Spleen (tissue), 11 donors: ENCODE measurements at regions not wholly inside any gene's neighbourhood (a gene's known extent, or its start where the extent isn't known, plus 50 kb on each side); places are given as distances from the start of the nearest gene placed in this dataset.

Experiments used
- DNase-seq: peaks from one replicate; pipeline ENCODE4 v3.0.0-alpha.2; 2020
- H3K27ac ChIP-seq, 8 donors: fragments of 200-600 bp; sonication (generic) in 7 of 8; 1 replicate in 4 of 8; 2 replicates in 4 of 8; pipeline versions ENCODE4 v1.5.0 to v1.8.0; 2016 to 2021; ENCODE audit warnings: inconsistent platforms in 4 of 8, mild to moderate bottlenecking in 4 of 8, moderate library complexity in 1 of 8
- H3K27me3 ChIP-seq, 7 donors: fragments of 200-600 bp; sonication (generic) in 6 of 7; replicated peaks in 1 of 7; 1 replicate in 4 of 7; 2 replicates in 3 of 7; pipeline versions ENCODE4 v1.5.0 to v1.8.0; 2016 to 2021; ENCODE audit warnings: inconsistent platforms in 3 of 7, mild to moderate bottlenecking in 1 of 7
- H3K36me3 ChIP-seq, 6 donors: fragments of 200-600 bp; sonication (generic) in 5 of 6; 1 replicate in 4 of 6; 2 replicates in 2 of 6; pipeline versions ENCODE4 v1.5.0 to v1.8.0; 2016 to 2021; ENCODE audit warnings: inconsistent platforms in 2 of 6
- H3K4me1 ChIP-seq, 6 donors: fragments of 200-600 bp; sonication (generic) in 5 of 6; 1 replicate in 3 of 6; 2 replicates in 3 of 6; pipeline versions ENCODE4 v1.5.0 to v1.8.0; 2016 to 2021; ENCODE audit warnings: inconsistent platforms in 3 of 6
- H3K4me3 ChIP-seq, 8 donors: fragments of 200-600 bp; sonication (generic) in 7 of 8; 1 replicate in 4 of 8; 2 replicates in 4 of 8; pipeline versions ENCODE4 v1.5.0 to v1.8.0; 2016 to 2021; ENCODE audit warnings: inconsistent platforms in 4 of 8, mild to moderate bottlenecking in 4 of 8, moderate library complexity in 2 of 8
- H3K9me3 ChIP-seq, 8 donors: fragments of 200-600 bp; sonication (generic) in 7 of 8; 1 replicate in 4 of 8; 2 replicates in 4 of 8; pipeline versions ENCODE4 v1.5.0 to v1.8.0; 2016 to 2021; ENCODE audit warnings: inconsistent platforms in 4 of 8
- POLR2A ChIP-seq, 3 donors: fragments of 450-650 bp; IDR thresholded peaks; one replicate each; pipeline ENCODE4 v1.5.1; 2017; ENCODE audit warnings: antibody characterized with exemption in 3 of 3, mild to moderate bottlenecking in 1 of 3
- POLR2AphosphoS5 ChIP-seq, 3 donors: sonication (generic); formaldehyde crosslinking; IDR thresholded peaks; one replicate each; pipeline ENCODE4 v1.5.1; 2017; ENCODE audit warnings: antibody characterized with exemption in 3 of 3
- WGBS, 5 donors: extraction: QIAGEN DNeasy Blood & Tissue Kit in 3 of 5; methylation state at CpG; one replicate each; pipeline versions ENCODE4 v1.1.5 to v1.1.7; 2013 to 2018; 5-methylcytosine and 5-hydroxymethylcytosine counted together
- intact Hi-C: fragments of 100-400 bp; cut with DNase I; formaldehyde crosslinking; loops from one replicate; pipeline ENCODE4 v1.15.0; 2023; ENCODE audit warnings: low total_unique reads
- TF ChIP-seq, protein P1 (sequence below), 11 experiments: fragments of 200-600 bp in 7 of 11; fragments of 450-650 bp in 4 of 11; sonication (generic) in 4 of 11; IDR thresholded peaks in 8 of 11; conservative IDR thresholded peaks in 3 of 11; 1 replicate in 7 of 11; 2 replicates in 4 of 11; pipeline versions ENCODE4 v1.4.0 to v1.8.0; 2016 to 2021; ENCODE audit warnings: antibody characterized with exemption in 11 of 11, inconsistent platforms in 4 of 11, mild to moderate bottlenecking in 1 of 11
- donor health status: healthy with polysubstance abuse.
- donor health status: DM: no; HTN: no; CAD: no; lungs with moderate emphysema.
- donor health status: DM: no; HTN: no; CAD: no.
- donor health status: Bipolar disorder and iron deficiency.
- donor health status: healthy.
- donor health status: DM: no; HTN: no; CAD: no.
- donor health status: DM: yes; HTN: yes; CAD: no.

DNA sequence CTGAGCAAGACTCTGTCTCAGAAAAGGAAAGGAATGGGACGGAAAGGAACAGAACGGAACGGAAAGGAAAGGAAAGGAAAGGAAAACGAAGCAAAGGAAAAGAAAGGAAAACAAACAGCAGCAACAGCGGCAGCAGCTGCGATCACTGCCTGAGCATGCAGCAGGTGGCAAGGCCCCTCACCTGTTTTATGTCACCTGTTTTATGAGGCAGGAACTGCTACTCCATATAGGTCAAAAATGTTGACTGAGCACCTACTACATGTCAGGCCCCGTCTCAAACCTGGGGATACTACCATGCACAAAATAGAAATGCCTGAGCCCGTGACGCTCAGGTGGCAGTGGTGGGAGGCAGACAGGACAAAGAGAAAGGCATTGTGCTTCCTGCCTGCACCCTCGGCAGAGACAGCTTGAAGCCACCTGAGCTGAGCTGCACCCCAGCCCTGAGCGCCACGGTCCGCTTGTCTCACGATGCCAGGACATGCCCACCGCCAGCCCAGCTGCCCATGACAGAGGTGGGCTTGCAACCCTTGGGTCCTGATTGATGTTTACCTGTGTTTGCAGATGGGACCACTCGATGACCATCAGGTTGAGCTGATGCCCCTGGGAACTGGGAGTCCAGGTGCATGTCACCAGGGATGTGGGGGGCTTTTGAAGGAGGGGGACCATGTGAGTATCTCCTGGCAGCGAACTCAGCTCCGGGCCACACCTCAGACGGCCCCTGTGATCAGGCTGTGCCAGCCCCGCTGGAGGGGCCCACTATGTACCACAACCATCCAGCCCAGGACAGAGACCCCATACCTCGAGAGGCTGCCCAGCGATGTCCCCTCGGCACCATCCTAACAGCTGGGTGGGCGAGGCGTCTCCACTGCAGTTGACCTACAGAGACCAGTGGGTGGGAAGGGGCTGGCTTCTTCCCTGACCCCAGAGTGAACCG is 77.4 kb downstream of the RMI2 start:
- peaks cover 0 to 14% (median 4%) of the 10 kb centered on the region in 6 donors for H3K4me1 ChIP-seq
- H3K9me3 ChIP-seq, result no peaks in the 10 kb centered on the region
- intact Hi-C loops, result no loop called here
- 72 to 83% (median 76%) methylated on average over 18 to 26 of the region's 26 CpGs for WGBS, 5 donors
- H3K27ac ChIP-seq, result no peak overlapping the region
- no peak overlapping the region for H3K4me3 ChIP-seq
- H3K36me3 ChIP-seq, result peaks cover 0 to 11% (median 0%) of the 10 kb centered on the region in 6 donors
- DNase-seq, result no peak
- peaks cover 0 to 13% (median 0%) of the 10 kb centered on the region in 7 donors for H3K27me3 ChIP-seq
- TF ChIP-seq POLR2A (IDR thresholded peaks at IDR 0.05) (no peak), POLR2AphosphoS5 (IDR thresholded peaks at IDR 0.05) (peak in 1 of 3 donors; percentile 23)
- TF ChIP-seq, protein P1, sequence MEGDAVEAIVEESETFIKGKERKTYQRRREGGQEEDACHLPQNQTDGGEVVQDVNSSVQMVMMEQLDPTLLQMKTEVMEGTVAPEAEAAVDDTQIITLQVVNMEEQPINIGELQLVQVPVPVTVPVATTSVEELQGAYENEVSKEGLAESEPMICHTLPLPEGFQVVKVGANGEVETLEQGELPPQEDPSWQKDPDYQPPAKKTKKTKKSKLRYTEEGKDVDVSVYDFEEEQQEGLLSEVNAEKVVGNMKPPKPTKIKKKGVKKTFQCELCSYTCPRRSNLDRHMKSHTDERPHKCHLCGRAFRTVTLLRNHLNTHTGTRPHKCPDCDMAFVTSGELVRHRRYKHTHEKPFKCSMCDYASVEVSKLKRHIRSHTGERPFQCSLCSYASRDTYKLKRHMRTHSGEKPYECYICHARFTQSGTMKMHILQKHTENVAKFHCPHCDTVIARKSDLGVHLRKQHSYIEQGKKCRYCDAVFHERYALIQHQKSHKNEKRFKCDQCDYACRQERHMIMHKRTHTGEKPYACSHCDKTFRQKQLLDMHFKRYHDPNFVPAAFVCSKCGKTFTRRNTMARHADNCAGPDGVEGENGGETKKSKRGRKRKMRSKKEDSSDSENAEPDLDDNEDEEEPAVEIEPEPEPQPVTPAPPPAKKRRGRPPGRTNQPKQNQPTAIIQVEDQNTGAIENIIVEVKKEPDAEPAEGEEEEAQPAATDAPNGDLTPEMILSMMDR (IDR thresholded peaks at IDR 0.05 in 8 of 11, conservative IDR thresholded peaks at IDR 0.05 in 3 of 11), result no peak

DNA sequence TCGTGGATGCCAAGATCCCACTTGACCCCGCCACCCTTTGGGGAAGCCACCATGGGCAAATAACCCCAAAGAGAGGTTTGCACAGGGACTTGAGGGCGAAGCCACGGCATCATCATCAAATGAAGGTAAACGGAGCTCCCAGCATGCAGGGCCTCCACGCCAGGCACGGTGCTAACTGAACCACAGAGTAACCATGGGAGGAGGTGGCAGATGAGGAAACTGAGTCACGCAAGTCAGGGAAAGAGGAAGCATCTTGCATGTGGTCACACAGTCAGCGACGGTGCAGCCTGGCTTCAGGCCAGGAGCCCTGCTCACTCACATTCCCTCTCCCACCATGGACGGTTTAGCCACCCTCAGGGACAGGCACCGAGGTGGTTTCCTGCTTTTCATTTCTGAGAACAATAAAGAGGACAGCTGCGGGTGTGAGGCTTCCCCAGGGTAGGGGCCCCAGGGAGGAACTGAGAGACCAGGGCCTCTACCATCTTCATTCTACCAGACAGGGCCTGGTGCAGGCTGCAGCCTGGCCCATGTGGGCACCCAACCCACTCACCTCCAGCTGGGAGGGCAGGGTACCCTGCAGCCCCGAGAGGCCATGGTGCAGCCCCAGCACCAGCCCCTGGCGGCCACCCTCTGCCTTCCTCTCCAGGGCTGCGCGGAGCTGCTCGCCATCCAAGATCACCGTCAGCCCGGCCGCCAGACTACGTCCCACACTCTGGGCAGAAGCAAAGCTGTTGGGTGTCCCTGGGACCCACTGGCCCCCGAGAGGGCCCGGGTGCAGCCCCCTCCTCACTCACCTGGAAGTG is 78.3 kb downstream of the RMI2 start:
- Histone ChIP-seq H3K27ac (no peak overlapping the region), H3K4me1 (peaks cover 0 to 14% (median 4%) of the 10 kb centered on the region in 6 donors), H3K4me3 (no peak overlapping the region), H3K9me3 (no peaks in the 10 kb centered on the region), H3K27me3 (peaks cover 0 to 19% (median 0%) of the 10 kb centered on the region in 7 donors), H3K36me3 (peaks cover 0 to 11% (median 0%) of the 10 kb centered on the region in 6 donors)
- TF ChIP-seq, protein P1 (IDR thresholded peaks at IDR 0.05 in 8 of 11, conservative IDR thresholded peaks at IDR 0.05 in 3 of 11), result no peak
- TF ChIP-seq POLR2A (IDR thresholded peaks at IDR 0.05) (no peak), POLR2AphosphoS5 (IDR thresholded peaks at IDR 0.05) (no peak)
- intact Hi-C loops, result no loop called here
- WGBS, 5 donors, result 36 to 58% (median 49%) methylated on average over 10 to 24 of the region's 24 CpGs
- DNase-seq, result no peak

- intact Hi-C loops, result no loop called here
- Histone ChIP-seq H3K27ac (no peak overlapping the region), H3K27me3 (peaks cover 0 to 19% (median 0%) of the 10 kb centered on the region in 7 donors), H3K9me3 (no peaks in the 10 kb centered on the region), H3K4me3 (no peak overlapping the region), H3K36me3 (peaks cover 0 to 11% (median 0%) of the 10 kb centered on the region in 6 donors), H3K4me1 (peaks cover 0 to 14% (median 4%) of the 10 kb centered on the region in 6 donors)
- peak in 1 of 3 donors; percentile 23 for TF ChIP-seq POLR2AphosphoS5 (IDR thresholded peaks at IDR 0.05)
- TF ChIP-seq, protein P1 (IDR thresholded peaks at IDR 0.05 in 8 of 11, conservative IDR thresholded peaks at IDR 0.05 in 3 of 11), result no peak
- 79 to 90% (median 86%) methylated on average over 3 to 15 of the region's 15 CpGs for WGBS, 5 donors
- no peak for DNase-seq
Observed at GRCh38 chr16:11424118-11424460, 78.8 kb downstream of the RMI2 start.
